ENCODE measurements at regions not wholly inside any gene's neighbourhood (a gene's known extent, or its start where the extent isn't known, plus 50 kb on each side); places are given as distances from the start of the nearest gene placed in this dataset.

GRCh38 chr13:106417467-106418110 is 117.9 kb downstream of the EFNB2 start:
- TF ChIP-seq, protein P1, sequence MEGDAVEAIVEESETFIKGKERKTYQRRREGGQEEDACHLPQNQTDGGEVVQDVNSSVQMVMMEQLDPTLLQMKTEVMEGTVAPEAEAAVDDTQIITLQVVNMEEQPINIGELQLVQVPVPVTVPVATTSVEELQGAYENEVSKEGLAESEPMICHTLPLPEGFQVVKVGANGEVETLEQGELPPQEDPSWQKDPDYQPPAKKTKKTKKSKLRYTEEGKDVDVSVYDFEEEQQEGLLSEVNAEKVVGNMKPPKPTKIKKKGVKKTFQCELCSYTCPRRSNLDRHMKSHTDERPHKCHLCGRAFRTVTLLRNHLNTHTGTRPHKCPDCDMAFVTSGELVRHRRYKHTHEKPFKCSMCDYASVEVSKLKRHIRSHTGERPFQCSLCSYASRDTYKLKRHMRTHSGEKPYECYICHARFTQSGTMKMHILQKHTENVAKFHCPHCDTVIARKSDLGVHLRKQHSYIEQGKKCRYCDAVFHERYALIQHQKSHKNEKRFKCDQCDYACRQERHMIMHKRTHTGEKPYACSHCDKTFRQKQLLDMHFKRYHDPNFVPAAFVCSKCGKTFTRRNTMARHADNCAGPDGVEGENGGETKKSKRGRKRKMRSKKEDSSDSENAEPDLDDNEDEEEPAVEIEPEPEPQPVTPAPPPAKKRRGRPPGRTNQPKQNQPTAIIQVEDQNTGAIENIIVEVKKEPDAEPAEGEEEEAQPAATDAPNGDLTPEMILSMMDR (IDR thresholded peaks at IDR 0.05; ENCODE audit: poor library complexity): no peak
- no peak for TF ChIP-seq EZH2phosphoT487 (IDR thresholded peaks at IDR 0.05; ENCODE audit: low read depth, severe bottlenecking, unreplicated experiment)

Measured in hepatocyte (in vitro differentiated cells).